ENCODE measurements at regions not wholly inside any gene's neighbourhood (a gene's known extent, or its start where the extent isn't known, plus 50 kb on each side); places are given as distances from the start of the nearest gene placed in this dataset.

DNA sequence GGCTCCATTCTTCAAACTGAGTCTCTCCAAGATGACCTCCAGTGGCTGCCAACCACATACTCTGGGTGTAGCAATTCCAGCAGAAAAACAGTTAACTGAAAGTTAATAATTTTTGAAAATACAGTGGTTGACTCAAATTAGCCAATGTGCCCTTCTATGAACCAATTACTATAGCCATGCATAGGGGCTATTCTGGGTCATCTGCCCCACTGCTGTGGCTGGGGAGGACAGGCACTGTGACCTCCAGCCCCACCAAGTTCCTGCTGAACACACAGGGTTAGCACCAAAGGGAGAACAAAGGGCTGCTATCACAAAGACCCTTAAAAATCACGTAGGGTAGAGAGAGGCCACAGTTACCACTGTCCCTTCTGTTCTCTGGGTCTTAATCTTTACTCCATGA, 123.0 kb downstream of the IRS1 start:
- Histone ChIP-seq H3K4me3 (no peak overlapping the region), H3K9me3 (no peaks in the 10 kb centered on the region), H3K4me1 (peaks cover 12% of the 10 kb centered on the region; the same call in 2 of the 3 replicates), H3K4me2 (no peak overlapping the region), H3K27ac (no peak overlapping the region)
- WGBS (ENCODE audit: missing lambda C conversion rate) = 76% methylated on average over 1 of the region's 1 CpG
- TF ChIP-seq ELK1 (IDR thresholded peaks at IDR 0.05; ENCODE audit: low read depth, low read length) (no peak), BHLHE40 (IDR thresholded peaks at IDR 0.05; ENCODE audit: low read depth, low read length) (no peak), HDAC2 (IDR thresholded peaks at IDR 0.05) (no peak), CHD2 (IDR thresholded peaks at IDR 0.05; ENCODE audit: low read length, partially characterized antibody) (no peak), GATA3 (IDR thresholded peaks at IDR 0.05; ENCODE audit: borderline replicate concordance) (no peak), ZC3H11A (IDR thresholded peaks at IDR 0.05) (no peak), ZNF302 (CRISPR knock-in tag; IDR thresholded peaks at IDR 0.05) (no peak), RNF2 (IDR thresholded peaks at IDR 0.05; ENCODE audit: borderline replicate concordance, low read depth) (no peak), ESRRA (IDR thresholded peaks at IDR 0.05; ENCODE audit: borderline replicate concordance, low read length) (no peak), HEYL (CRISPR knock-in tag; IDR thresholded peaks at IDR 0.05) (no peak), MYC (IDR thresholded peaks at IDR 0.05; ENCODE audit: borderline replicate concordance, low read length) (no peak), REST (IDR thresholded peaks at IDR 0.05) (no peak), CBX2 (IDR thresholded peaks at IDR 0.05; ENCODE audit: borderline replicate concordance, low read depth) (no peak), RFX5 (IDR thresholded peaks at IDR 0.05) (no peak), ZSCAN20 (CRISPR knock-in tag; IDR thresholded peaks at IDR 0.05) (no peak), TFCP2L1 (CRISPR knock-in tag; IDR thresholded peaks at IDR 0.05) (no peak), RARB (CRISPR knock-in tag; IDR thresholded peaks at IDR 0.05) (no peak), CEBPB (IDR thresholded peaks at IDR 0.05) (no peak), POLR2A (IDR thresholded peaks at IDR 0.05; ENCODE audit: low read length) (no peak)
- no peak for DNase-seq (ENCODE audit: low read depth in 1 of 2, low spot score in 1 of 2)
- CTCF ChIA-PET = no interaction called here
- POLR2A ChIA-PET = no interaction called here
- FAIRE-seq = no peak
- no peak for ATAC-seq

GRCh38 chr2:226674123-226674522, 125.5 kb downstream of the IRS1 start:
- Histone ChIP-seq H3K4me3 (no peak overlapping the region), H3K4me2 (peak overlapping the region; percentile 40; the same call in 2 of the 3 replicates), H3K4me1 (peaks cover 12% of the 10 kb centered on the region; the same call in 2 of the 3 replicates), H3K9me3 (no peaks in the 10 kb centered on the region), H3K27ac (peak overlapping the region in 1 of 2 experiments; percentile 33; a peak in 4 of 6 replicates)
- FAIRE-seq = no peak
- DNase-seq (ENCODE audit: low read depth in 1 of 2, low spot score in 1 of 2) = no peak
- ChIA-PET CTCF (no interaction called here), POLR2A (no interaction called here)
- WGBS (ENCODE audit: missing lambda C conversion rate) = 75% methylated on average over 2 of the region's 2 CpGs
- TF ChIP-seq RNF2 (IDR thresholded peaks at IDR 0.05; ENCODE audit: borderline replicate concordance, low read depth) (no peak), FOSL2 (IDR thresholded peaks at IDR 0.05) (no peak), FOSL2 (CRISPR knock-in tag; IDR thresholded peaks at IDR 0.05) (peak; percentile 18; the same call in 1 of the 2 replicates)
- no peak for ATAC-seq

- Histone ChIP-seq H3K4me1 (peaks cover 12% of the 10 kb centered on the region; the same call in 2 of the 3 replicates), H3K4me3 (no peak overlapping the region), H3K4me2 (peak overlapping the region; percentile 40), H3K9me3 (no peaks in the 10 kb centered on the region), H3K27ac (peak overlapping the region in 1 of 2 experiments; percentile 33; a peak in 4 of 6 replicates)
- ATAC-seq = peak; percentile 74 to 90
- no peak for FAIRE-seq
- 27% methylated on average over 4 of the region's 4 CpGs for WGBS (ENCODE audit: missing lambda C conversion rate)
- DNase-seq (ENCODE audit: low read depth in 1 of 2, low spot score in 1 of 2) = peak in 1 of 2 experiments; percentile 65
- TF ChIP-seq EP300 (IDR thresholded peaks at IDR 0.05) = 0 out of 5 replicates have a peak, but pooled peaks of 1 of the 2 experiments have one; percentile 42
- peak in 1 of 2 experiments; percentile 40; a peak in 1 of 5 replicates for TF ChIP-seq JUN (IDR thresholded peaks at IDR 0.05)
- TF ChIP-seq RAD21 (conservative IDR thresholded peaks at IDR 0.05 in 1 of 2, IDR thresholded peaks at IDR 0.05 in 1 of 2) = peak in 1 of 2 experiments; percentile 27; a peak in 1 of 5 replicates
- no peak for TF ChIP-seq HDAC2 (IDR thresholded peaks at IDR 0.05)
- peak; percentile 32; the same call in 1 of the 2 replicates for TF ChIP-seq JUNB (IDR thresholded peaks at IDR 0.05)
- CTCF ChIA-PET = no interaction called here
- POLR2A ChIA-PET = interaction anchor here (0.6 to 1.3 kb wide), 3 partner anchors 25 to 489 kb away, joined by 3 to 4 read pairs (median 3); no protein-coding TSS in a partner anchor
Measured at GRCh38 chr2:226673314-226673723, 126.3 kb downstream of the IRS1 start.

All from A549 (cell line).